ENCODE measurements at regions not wholly inside any gene's neighbourhood (a gene's known extent, or its start where the extent isn't known, plus 50 kb on each side); places are given as distances from the start of the nearest gene placed in this dataset.

DNA sequence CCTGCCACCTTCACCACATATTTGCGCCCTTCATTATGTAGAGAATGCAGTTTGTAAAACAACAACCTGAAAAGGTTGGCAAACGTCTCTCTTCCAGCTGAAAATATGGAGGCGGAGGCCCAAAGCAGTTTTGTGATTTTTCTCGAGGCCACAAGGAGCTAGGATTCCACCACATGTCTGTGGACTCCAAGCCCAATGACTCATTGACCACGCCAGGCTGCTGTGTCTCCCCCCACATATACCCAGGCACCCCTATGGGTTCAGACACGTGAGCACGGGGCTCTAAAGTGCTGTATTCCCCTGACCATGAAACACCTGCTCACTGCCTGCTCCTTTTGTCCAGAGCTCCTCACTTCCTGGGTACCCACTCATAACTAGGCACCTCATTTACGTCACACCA is 121.4 kb upstream of the CDH5 start:
- no peak for TF ChIP-seq POLR2A (IDR thresholded peaks at IDR 0.05)
- TF ChIP-seq, protein P1, sequence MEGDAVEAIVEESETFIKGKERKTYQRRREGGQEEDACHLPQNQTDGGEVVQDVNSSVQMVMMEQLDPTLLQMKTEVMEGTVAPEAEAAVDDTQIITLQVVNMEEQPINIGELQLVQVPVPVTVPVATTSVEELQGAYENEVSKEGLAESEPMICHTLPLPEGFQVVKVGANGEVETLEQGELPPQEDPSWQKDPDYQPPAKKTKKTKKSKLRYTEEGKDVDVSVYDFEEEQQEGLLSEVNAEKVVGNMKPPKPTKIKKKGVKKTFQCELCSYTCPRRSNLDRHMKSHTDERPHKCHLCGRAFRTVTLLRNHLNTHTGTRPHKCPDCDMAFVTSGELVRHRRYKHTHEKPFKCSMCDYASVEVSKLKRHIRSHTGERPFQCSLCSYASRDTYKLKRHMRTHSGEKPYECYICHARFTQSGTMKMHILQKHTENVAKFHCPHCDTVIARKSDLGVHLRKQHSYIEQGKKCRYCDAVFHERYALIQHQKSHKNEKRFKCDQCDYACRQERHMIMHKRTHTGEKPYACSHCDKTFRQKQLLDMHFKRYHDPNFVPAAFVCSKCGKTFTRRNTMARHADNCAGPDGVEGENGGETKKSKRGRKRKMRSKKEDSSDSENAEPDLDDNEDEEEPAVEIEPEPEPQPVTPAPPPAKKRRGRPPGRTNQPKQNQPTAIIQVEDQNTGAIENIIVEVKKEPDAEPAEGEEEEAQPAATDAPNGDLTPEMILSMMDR (IDR thresholded peaks at IDR 0.05) = no peak
